Heart left ventricle (tissue), 16 donors: ENCODE measurements at regions not wholly inside any gene's neighbourhood (a gene's known extent, or its start where the extent isn't known, plus 50 kb on each side); places are given as distances from the start of the nearest gene placed in this dataset.

Experiments used
- ATAC-seq, 4 donors: fragments of 200-7000 bp; cut with Tn5 transposase; one replicate each; pipeline ENCODE4 v1.9.1; 2020 to 2022; ENCODE audit warnings: moderate library complexity in 4 of 4, mild to moderate bottlenecking in 3 of 4, moderate number of reproducible peaks in 1 of 4
- DNase-seq, 5 donors: peaks; one replicate each; pipeline ENCODE4 v3.0.0-alpha.2; 2020
- H3K27ac ChIP-seq, 12 donors: fragments of 200-600 bp; sonication (generic) in 4 of 12; one replicate each; pipeline versions ENCODE4 v1.5.0 to v1.8.0; 2016 to 2022; ENCODE audit warnings: mild to moderate bottlenecking in 2 of 12
- H3K27me3 ChIP-seq, 9 donors: fragments of 200-600 bp; sonication (generic) in 2 of 9; one replicate each; pipeline versions ENCODE4 v1.5.1 to v1.8.0; 2016 to 2022; ENCODE audit warnings: mild to moderate bottlenecking in 3 of 9
- H3K36me3 ChIP-seq, 9 donors: fragments of 200-600 bp; sonication (generic) in 2 of 9; one replicate each; pipeline versions ENCODE4 v1.5.0 to v1.8.0; 2018 to 2022; ENCODE audit warnings: mild to moderate bottlenecking in 2 of 9
- H3K4me1 ChIP-seq, 12 donors: fragments of 200-600 bp; sonication (generic) in 4 of 12; one replicate each; pipeline versions ENCODE4 v1.5.0 to v1.8.0; 2016 to 2022; ENCODE audit warnings: mild to moderate bottlenecking in 3 of 12
- H3K4me3 ChIP-seq, 12 donors: fragments of 200-600 bp; sonication (generic) in 4 of 12; one replicate each; pipeline versions ENCODE4 v1.5.0 to v1.8.0; 2017 to 2022; ENCODE audit warnings: mild to moderate bottlenecking in 9 of 12, moderate library complexity in 4 of 12
- H3K9me3 ChIP-seq, 12 donors: fragments of 200-600 bp; sonication (generic) in 4 of 12; one replicate each; pipeline versions ENCODE4 v1.5.0 to v1.8.0; 2016 to 2022; ENCODE audit warnings: mild to moderate bottlenecking in 1 of 12
- CTCF ChIP-seq, 12 donors: fragments of 200-600 bp; sonication (generic) in 4 of 12; IDR thresholded peaks; one replicate each; pipeline versions ENCODE4 v1.5.0 to v1.8.0; 2018 to 2022; ENCODE audit warnings: antibody characterized with exemption in 12 of 12, mild to moderate bottlenecking in 5 of 12
- POLR2A ChIP-seq, 2 donors: fragments of 450-650 bp; IDR thresholded peaks; one replicate each; pipeline ENCODE4 v1.6.1; 2017; ENCODE audit warnings: antibody characterized with exemption in 2 of 2, mild to moderate bottlenecking in 2 of 2, moderate library complexity in 2 of 2
- WGBS, 4 donors: extraction: QIAGEN DNeasy Blood & Tissue Kit in 2 of 4; methylation state at CpG; one replicate each; pipeline versions ENCODE4 v1.1.5 to v1.1.7; 2013 to 2018; 5-methylcytosine and 5-hydroxymethylcytosine counted together
- intact Hi-C, 10 donors: fragments of 100-400 bp; cut with DNase I; formaldehyde crosslinking; loops; one replicate each; pipeline versions ENCODE4 v1.11.1 to v1.14.2; 2022
- donor health status: ischemic (EF 13 %, LVEDD 7.1; RV severe dilation, severe dysfunction).
- donor health status: healthy with polysubstance abuse.
- donor health status: DM: no; HTN: yes; CAD: no.
- donor health status: DM: no; HTN: no; CAD: no.
- donor health status: ischemic (EF 25% LVEDD 6.9; RV normal size, moderate dysfunction).
- donor health status: ischemic (EF 25% LVEDD 5.7; RV mildly dilated, moderate dysfunction).
- donor health status: healthy.
- donor health status: DM: yes; HTN: yes; CAD: no.
- donor health status: ischemic (EF 35%, LVEDD 5.7; RV mildly dilated, moderate dysfunction).
- donor health status: nonischemic (EF 11% LVEDD 7.7; RV severe dilation, severe dysfunction).
- donor health status: DM: yes; HTN: yes; CAD: no.
- donor health status: PGD.
- donor health status: ischemic (EF 29% LVEDD 5.4; RV normal size, mild dysfunction).
- donor health status: nonischemic (EF 23%, LVEDD 6.1; RV moderate dilation, normal function).

- no peak for DNase-seq
- H3K27ac ChIP-seq: no peak overlapping the region
- H3K36me3 ChIP-seq: no peaks in the 10 kb centered on the region
- ATAC-seq: no peak
- peaks cover 0 to 28% (median 4%) of the 10 kb centered on the region in 12 donors for H3K9me3 ChIP-seq
- no peak for TF ChIP-seq POLR2A (IDR thresholded peaks at IDR 0.05)
- TF ChIP-seq CTCF (IDR thresholded peaks at IDR 0.05): no peak
- whole genome bisulfite sequencing, 4 donors: 87 to 92% (median 90%) methylated on average over 2 of the region's 2 CpGs
- H3K4me1 ChIP-seq: peaks cover 0 to 19% (median 0%) of the 10 kb centered on the region in 12 donors
- intact Hi-C loops: no loop called here
- H3K4me3 ChIP-seq: no peak overlapping the region
- no peaks in the 10 kb centered on the region for H3K27me3 ChIP-seq
These were observed 104.9 kb downstream of the FEM1C start for GRCh38 chr5:115439639-115440038.

- ATAC-seq (no peak), DNase-seq (no peak)
- TF ChIP-seq CTCF (IDR thresholded peaks at IDR 0.05): no peak
- no peak for TF ChIP-seq POLR2A (IDR thresholded peaks at IDR 0.05)
- Histone ChIP-seq H3K4me1 (peaks cover 0 to 20% (median 0%) of the 10 kb centered on the region in 12 donors), H3K36me3 (no peaks in the 10 kb centered on the region), H3K27ac (no peak overlapping the region), H3K4me3 (no peak overlapping the region), H3K9me3 (peaks cover 0 to 28% (median 4%) of the 10 kb centered on the region in 12 donors), H3K27me3 (no peaks in the 10 kb centered on the region)
- intact Hi-C loops: no loop called here
- 65 to 83% (median 68%) methylated on average over 2 of the region's 2 CpGs for WGBS, 4 donors
These were observed 105.5 kb downstream of the FEM1C start for GRCh38 chr5:115439042-115439441.

GRCh38 chr5:115435778-115436712 lies 108.5 kb downstream of the FEM1C start:
- intact Hi-C loops: no loop called here
- Histone ChIP-seq H3K27ac (no peak overlapping the region), H3K9me3 (peaks cover 0 to 28% (median 4%) of the 10 kb centered on the region in 12 donors), H3K36me3 (no peaks in the 10 kb centered on the region), H3K4me3 (no peak overlapping the region), H3K4me1 (peaks cover 0 to 20% (median 0%) of the 10 kb centered on the region in 12 donors), H3K27me3 (no peaks in the 10 kb centered on the region)
- TF ChIP-seq CTCF (IDR thresholded peaks at IDR 0.05) (no peak), POLR2A (IDR thresholded peaks at IDR 0.05) (no peak)
- WGBS, 4 donors: 58 to 66% (median 63%) methylated on average over 3 of the region's 3 CpGs
- no peak for DNase-seq
- ATAC-seq: no peak

- Histone ChIP-seq H3K9me3 (peaks cover 0 to 20% (median 4%) of the 10 kb centered on the region in 12 donors), H3K36me3 (no peaks in the 10 kb centered on the region), H3K27ac (no peak overlapping the region), H3K4me3 (no peak overlapping the region), H3K27me3 (no peaks in the 10 kb centered on the region), H3K4me1 (peaks cover 0 to 20% (median 0%) of the 10 kb centered on the region in 12 donors)
- 60 to 68% (median 65%) methylated on average over 4 of the region's 4 CpGs for WGBS, 4 donors
- TF ChIP-seq CTCF (IDR thresholded peaks at IDR 0.05) (no peak), POLR2A (IDR thresholded peaks at IDR 0.05) (no peak)
- intact Hi-C loops: no loop called here
- no peak for ATAC-seq
- no peak for DNase-seq
These were observed 109.4 kb downstream of the FEM1C start for GRCh38 chr5:115435065-115435777.
